GM23338 (cell line): ENCODE measurements at regions not wholly inside any gene's neighbourhood (a gene's known extent, or its start where the extent isn't known, plus 50 kb on each side); places are given as distances from the start of the nearest gene placed in this dataset.

ENCODE experiments used
- ATAC-seq: fragments of 200-7000 bp; cut with Tn5 transposase; 3 replicates; pipeline ENCODE4 v1.9.1; 2020
- DNase-seq: peaks from one replicate; pipeline ENCODE4 v3.0.0-alpha.2; 2015; ENCODE audit warnings: low spot score
- H2AFZ ChIP-seq: fragments of 200-600 bp; sonication (generic); 2 replicates; pipeline ENCODE4 v1.8.0; 2016; ENCODE audit warnings: antibody characterized with exemption, mild to moderate bottlenecking, moderate library complexity
- H3F3A ChIP-seq: fragments of 200-600 bp; sonication (generic); replicated peaks from 2 replicates; pipeline ENCODE4 v1.8.0; 2017; ENCODE audit warnings: antibody characterized with exemption, mixed run types, low read depth
- H3K27ac ChIP-seq: fragments of 200-600 bp; sonication (generic); 2 replicates; pipeline ENCODE4 v1.6.1; 2016; ENCODE audit warnings: low read depth
- H3K27me3 ChIP-seq: fragments of 200-600 bp; sonication (generic); 2 replicates; pipeline ENCODE4 v1.8.0; 2016; ENCODE audit warnings: mild to moderate bottlenecking, mixed run types, moderate library complexity; ENCODE audit not compliant: insufficient read depth
- H3K36me3 ChIP-seq: fragments of 200-600 bp; sonication (generic); 2 replicates; pipeline ENCODE4 v1.8.0; 2016; ENCODE audit warnings: mild to moderate bottlenecking; ENCODE audit not compliant: insufficient read depth
- H3K4me1 ChIP-seq: fragments of 200-600 bp; sonication (generic); 2 replicates; pipeline ENCODE4 v1.8.0; 2016; ENCODE audit warnings: mild to moderate bottlenecking, moderate library complexity; ENCODE audit not compliant: insufficient read depth
- H3K4me2 ChIP-seq: fragments of 200-600 bp; sonication (generic); 2 replicates; pipeline ENCODE4 v1.7.1; 2017; ENCODE audit warnings: mixed run types
- H3K4me3 ChIP-seq: fragments of 200-600 bp; sonication (generic); 2 replicates; pipeline ENCODE4 v1.6.1; 2016; ENCODE audit warnings: mixed run types
- H3K79me2 ChIP-seq: fragments of 200-600 bp; sonication (generic); replicated peaks from 2 replicates; pipeline ENCODE4 v1.8.0; 2017; ENCODE audit warnings: mild to moderate bottlenecking; ENCODE audit not compliant: insufficient read depth
- H3K9me2 ChIP-seq: fragments of 200-600 bp; sonication (generic); 2 replicates; pipeline ENCODE4 v1.8.0; 2017; ENCODE audit not compliant: insufficient read depth
- H4K20me1 ChIP-seq: fragments of 200-600 bp; sonication (generic); replicated peaks from 2 replicates; pipeline ENCODE4 v1.8.0; 2017; ENCODE audit warnings: mild to moderate bottlenecking; ENCODE audit not compliant: insufficient read depth
- H3K27ac Mint-ChIP-seq: 2 replicates; pipeline ENCODE4 v1.8.0; 2020; ENCODE audit warnings: inconsistent platforms, mild to moderate bottlenecking, moderate library complexity, mixed read lengths
- H3K27me3 Mint-ChIP-seq: 3 replicates; pipeline ENCODE4 v1.8.0; 2022; ENCODE audit warnings: low read depth, mild to moderate bottlenecking, moderate library complexity, mixed read lengths, inconsistent platforms; ENCODE audit not compliant: insufficient read depth, poor library complexity
- H3K36me3 Mint-ChIP-seq: 3 replicates; pipeline ENCODE4 v1.8.0; 2021; ENCODE audit warnings: low read depth, mild to moderate bottlenecking, inconsistent platforms, moderate library complexity, mixed read lengths
- H3K4me1 Mint-ChIP-seq: 3 replicates; pipeline ENCODE4 v1.8.0; 2020; ENCODE audit warnings: mild to moderate bottlenecking, inconsistent platforms, mixed read lengths
- H3K4me3 Mint-ChIP-seq: 3 replicates; pipeline ENCODE4 v1.8.0; 2021; ENCODE audit warnings: moderate library complexity, mild to moderate bottlenecking, inconsistent platforms, mixed read lengths
- H3K9me3 Mint-ChIP-seq: 3 replicates; pipeline ENCODE4 v1.8.0; 2020; ENCODE audit warnings: moderate library complexity, mild to moderate bottlenecking, inconsistent platforms, mixed read lengths
- CREB1 ChIP-seq: fragments of 250-450 bp; sonication (Bioruptor Pico); IDR thresholded peaks from 2 replicates; pipeline ENCODE4 v1.5.0; 2020; ENCODE audit warnings: low read depth, mild to moderate bottlenecking, moderate library complexity
- CTCF ChIP-seq, 2 experiments: fragments of 200-600 bp in 1 of 2; sonication (generic) in 1 of 2; conservative IDR thresholded peaks; 2 replicates each; pipeline versions ENCODE4 v1.5.1 to v1.6.1; 2016 to 2017; ENCODE audit warnings: antibody characterized with exemption in 2 of 2, low read depth in 2 of 2, mild to moderate bottlenecking in 2 of 2, moderate library complexity in 1 of 2
- ETS1 ChIP-seq: IDR thresholded peaks from 2 replicates; pipeline ENCODE4 v1.6.1; 2016; ENCODE audit warnings: antibody characterized with exemption
- EZH2 ChIP-seq: fragments of 200-600 bp; sonication (generic); IDR thresholded peaks from one replicate; pipeline ENCODE4 v1.8.0; 2017; ENCODE audit warnings: antibody characterized with exemption, mild to moderate bottlenecking, low read depth; ENCODE audit not compliant: unreplicated experiment
- EZH2phosphoT487 ChIP-seq: fragments of 200-600 bp; sonication (generic); IDR thresholded peaks from one replicate; pipeline ENCODE4 v1.8.1; 2018; ENCODE audit warnings: antibody characterized with exemption; ENCODE audit not compliant: unreplicated experiment
- JUNB ChIP-seq: IDR thresholded peaks from one replicate; pipeline ENCODE4 v1.6.1; 2016; ENCODE audit warnings: antibody characterized with exemption; ENCODE audit not compliant: unreplicated experiment
- NANOG ChIP-seq: IDR thresholded peaks from 2 replicates; pipeline ENCODE4 v1.6.1; 2016; ENCODE audit warnings: antibody characterized with exemption, borderline replicate concordance
- POLR2AphosphoS5 ChIP-seq: IDR thresholded peaks from 2 replicates; pipeline ENCODE4 v1.6.1; 2016; ENCODE audit warnings: antibody characterized with exemption, low read depth
- REST ChIP-seq: IDR thresholded peaks from one replicate; pipeline ENCODE4 v1.6.1; 2018; ENCODE audit warnings: antibody characterized with exemption; ENCODE audit not compliant: unreplicated experiment
- STAT1 ChIP-seq: IDR thresholded peaks from one replicate; pipeline ENCODE4 v1.6.1; 2016; ENCODE audit warnings: antibody characterized with exemption; ENCODE audit not compliant: unreplicated experiment
- ZNF114 ChIP-seq: fragments of 250-450 bp; sonication (Bioruptor Pico); IDR thresholded peaks from 2 replicates; pipeline ENCODE4 v1.5.0; 2020; ENCODE audit warnings: mild to moderate bottlenecking, moderate library complexity
- ZNF331 ChIP-seq: fragments of 250-450 bp; sonication (Bioruptor Pico); IDR thresholded peaks from 2 replicates; pipeline ENCODE4 v1.5.0; 2020; ENCODE audit warnings: low read depth, mild to moderate bottlenecking, moderate library complexity
- ZNF462 ChIP-seq: fragments of 250-450 bp; sonication (Bioruptor Pico); IDR thresholded peaks from 2 replicates; pipeline ENCODE4 v1.5.0; 2020; ENCODE audit warnings: mild to moderate bottlenecking, moderate library complexity

GRCh38 chr5:52655163-52655562, 132.6 kb upstream of the ITGA1 start:
- no peaks in the 10 kb centered on the region for H3K4me1 Mint-ChIP-seq
- no peak overlapping the region for H3K27ac Mint-ChIP-seq
- no peak overlapping the region for H3K4me3 Mint-ChIP-seq
- H3K27me3 Mint-ChIP-seq, result no peaks in the 10 kb centered on the region
- H2AFZ ChIP-seq, result no peak overlapping the region
- DNase-seq (no peak), ATAC-seq (no peak)
- H3K4me3 ChIP-seq, result no peak overlapping the region
- H4K20me1 ChIP-seq, result no peaks in the 10 kb centered on the region
- H3K9me3 Mint-ChIP-seq, result no peaks in the 10 kb centered on the region
- no peak overlapping the region for H3K4me2 ChIP-seq
- no peaks in the 10 kb centered on the region for H3F3A ChIP-seq
- no peak overlapping the region for H3K27ac ChIP-seq
- TF ChIP-seq EZH2 (no peak), JUNB (no peak), CTCF (conservative IDR thresholded peaks at IDR 0.05; ENCODE audit: low read depth in 2 of 2) (no peak), POLR2AphosphoS5 (no peak), STAT1 (no peak), CREB1 (no peak), NANOG (no peak), EZH2phosphoT487 (no peak), ZNF462 (CRISPR knock-in tag) (no peak), REST (no peak), ZNF114 (no peak), ETS1 (no peak), ZNF331 (CRISPR knock-in tag) (no peak)
- no peaks in the 10 kb centered on the region for H3K79me2 ChIP-seq
- H3K27me3 ChIP-seq, result no peaks in the 10 kb centered on the region
- no peaks in the 10 kb centered on the region for H3K4me1 ChIP-seq
- H3K36me3 ChIP-seq, result no peaks in the 10 kb centered on the region
- H3K9me2 ChIP-seq, result no peaks in the 10 kb centered on the region
- H3K36me3 Mint-ChIP-seq, result no peaks in the 10 kb centered on the region
